ENCODE measurements at regions not wholly inside any gene's neighbourhood (a gene's known extent, or its start where the extent isn't known, plus 50 kb on each side); places are given as distances from the start of the nearest gene placed in this dataset.

GRCh38 chr6:156310701-156311100 lies 466.5 kb upstream of the ARID1B start:
- Histone ChIP-seq H3K36me3 (ENCODE audit: insufficient read depth, low read length) (no peaks in the 10 kb centered on the region), H3K79me2 (replicated peaks; ENCODE audit: insufficient read depth, low read length) (no peaks in the 10 kb centered on the region), H3K27me3 (ENCODE audit: insufficient read depth, low read depth, low read length) (no peaks in the 10 kb centered on the region), H3F3A (ENCODE audit: insufficient read depth, low read length, poor library complexity, severe bottlenecking) (no peaks in the 10 kb centered on the region), H3K9ac (ENCODE audit: low read length) (no peak overlapping the region), H3K27ac (ENCODE audit: low read length) (no peak overlapping the region), H2AFZ (ENCODE audit: low read depth, low read length) (no peak overlapping the region), H3K9me3 (ENCODE audit: low read length) (no peaks in the 10 kb centered on the region), H3K4me3 (ENCODE audit: low read length) (no peak overlapping the region), H3K4me2 (ENCODE audit: low read length) (no peak overlapping the region), H3K9me2 (ENCODE audit: insufficient read depth, low read length) (no peaks in the 10 kb centered on the region), H4K20me1 (ENCODE audit: insufficient read depth) (no peaks in the 10 kb centered on the region)
- TF ChIP-seq REST (IDR thresholded peaks at IDR 0.05; ENCODE audit: borderline replicate concordance) (no peak), SMC3 (conservative IDR thresholded peaks at IDR 0.05; ENCODE audit: poor library complexity) (no peak), EZH2 (IDR thresholded peaks at IDR 0.05; ENCODE audit: borderline replicate concordance, insufficient read depth, low read length, poor library complexity, severe bottlenecking) (no peak), MXI1 (conservative IDR thresholded peaks at IDR 0.05; ENCODE audit: poor library complexity, severe bottlenecking) (no peak), TAF1 (IDR thresholded peaks at IDR 0.05; ENCODE audit: low read depth) (no peak), RAD21 (conservative IDR thresholded peaks at IDR 0.05) (no peak), EP300 (conservative IDR thresholded peaks at IDR 0.05; ENCODE audit: poor library complexity, severe bottlenecking) (no peak), POLR2AphosphoS5 (IDR thresholded peaks at IDR 0.05) (no peak), CTCF (IDR thresholded peaks at IDR 0.05; ENCODE audit: poor library complexity, severe bottlenecking) (no peak)

- Histone ChIP-seq H3K4me3 (ENCODE audit: low read length) (no peak overlapping the region), H2AFZ (ENCODE audit: low read depth, low read length) (no peak overlapping the region), H3K9me3 (ENCODE audit: low read length) (no peaks in the 10 kb centered on the region), H4K20me1 (ENCODE audit: insufficient read depth) (no peaks in the 10 kb centered on the region), H3K4me2 (ENCODE audit: low read length) (no peak overlapping the region), H3K9ac (ENCODE audit: low read length) (no peak overlapping the region), H3K9me2 (ENCODE audit: insufficient read depth, low read length) (no peaks in the 10 kb centered on the region), H3K27ac (ENCODE audit: low read length) (no peak overlapping the region), H3K36me3 (ENCODE audit: insufficient read depth, low read length) (no peaks in the 10 kb centered on the region), H3F3A (ENCODE audit: insufficient read depth, low read length, poor library complexity, severe bottlenecking) (no peaks in the 10 kb centered on the region), H3K27me3 (ENCODE audit: insufficient read depth, low read depth, low read length) (no peaks in the 10 kb centered on the region), H3K79me2 (replicated peaks; ENCODE audit: insufficient read depth, low read length) (no peaks in the 10 kb centered on the region)
- TF ChIP-seq RAD21 (conservative IDR thresholded peaks at IDR 0.05) (no peak), REST (IDR thresholded peaks at IDR 0.05; ENCODE audit: borderline replicate concordance) (no peak), CTCF (IDR thresholded peaks at IDR 0.05; ENCODE audit: poor library complexity, severe bottlenecking) (no peak), TAF1 (IDR thresholded peaks at IDR 0.05; ENCODE audit: low read depth) (no peak), EZH2 (IDR thresholded peaks at IDR 0.05; ENCODE audit: borderline replicate concordance, insufficient read depth, low read length, poor library complexity, severe bottlenecking) (no peak)
Measured at GRCh38 chr6:156309017-156309416, 468.2 kb upstream of the ARID1B start.

Data from neural cell (in vitro differentiated cells).